ENCODE measurements at regions not wholly inside any gene's neighbourhood (a gene's known extent, or its start where the extent isn't known, plus 50 kb on each side); places are given as distances from the start of the nearest gene placed in this dataset.

DNA sequence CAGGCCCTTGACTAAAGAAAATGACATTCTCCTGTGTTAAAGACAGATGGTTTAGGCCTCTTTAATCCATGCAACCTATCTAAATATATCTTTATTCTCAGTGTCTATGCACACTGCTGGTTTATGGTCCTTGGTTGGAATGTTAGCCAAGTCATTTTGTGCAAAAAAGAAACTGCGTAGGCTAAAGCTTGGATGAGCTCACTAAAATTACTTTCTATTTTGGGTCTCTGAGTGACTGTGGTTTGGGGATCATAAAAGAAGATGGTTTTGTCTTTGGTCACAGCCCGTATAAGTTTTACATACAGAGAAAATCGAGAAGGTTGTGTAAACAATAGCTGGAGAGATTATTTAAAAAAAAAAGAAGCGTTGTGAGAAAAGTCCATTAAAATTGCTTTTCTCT lies 443.6 kb downstream of the UBE2NL start:
- in situ Hi-C loops (cut with HindIII; ENCODE audit: low sequenced_read_pairs), result no loop called here
- H3K4me3 ChIP-seq (ENCODE audit: low read depth, low read length), result no peak overlapping the region
- TF ChIP-seq CTCF (IDR thresholded peaks at IDR 0.05; ENCODE audit: low read depth, low read length, missing control alignments), result no peak
- DNase-seq (ENCODE audit: low read depth), result no peak

GRCh38 chrX:144333429-144333828 lies 449.6 kb downstream of the UBE2NL start:
- no peak for DNase-seq (ENCODE audit: low read depth)
- in situ Hi-C loops (cut with HindIII; ENCODE audit: low sequenced_read_pairs), result no loop called here
- no peak overlapping the region for H3K4me3 ChIP-seq (ENCODE audit: low read depth, low read length)
- no peak for TF ChIP-seq CTCF (IDR thresholded peaks at IDR 0.05; ENCODE audit: low read depth, low read length, missing control alignments)

DNA sequence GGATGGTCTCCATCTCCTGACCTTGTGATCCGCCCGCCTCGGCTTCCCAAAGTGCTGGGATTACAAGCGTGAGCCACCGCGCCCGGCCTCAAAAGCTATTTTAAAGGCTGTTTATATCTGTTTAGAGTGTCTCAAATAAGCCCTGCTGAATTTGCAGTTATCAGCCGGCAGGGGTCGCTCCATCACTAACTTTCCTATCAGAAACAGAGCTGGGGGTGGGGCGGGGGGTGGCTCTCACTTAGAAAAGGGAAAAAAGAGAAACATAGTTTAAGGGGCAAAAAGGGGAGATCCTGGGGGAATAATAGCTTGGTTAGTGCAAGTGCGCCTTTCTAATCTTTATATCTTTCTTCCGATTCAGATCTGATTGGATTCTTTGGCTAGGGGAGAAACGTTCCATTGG lies 450.7 kb downstream of the UBE2NL start:
- DNase-seq (ENCODE audit: low read depth), result no peak
- in situ Hi-C loops (cut with HindIII; ENCODE audit: low sequenced_read_pairs), result no loop called here
- TF ChIP-seq CTCF (IDR thresholded peaks at IDR 0.05; ENCODE audit: low read depth, low read length, missing control alignments), result no peak
- no peak overlapping the region for H3K4me3 ChIP-seq (ENCODE audit: low read depth, low read length)

DNA sequence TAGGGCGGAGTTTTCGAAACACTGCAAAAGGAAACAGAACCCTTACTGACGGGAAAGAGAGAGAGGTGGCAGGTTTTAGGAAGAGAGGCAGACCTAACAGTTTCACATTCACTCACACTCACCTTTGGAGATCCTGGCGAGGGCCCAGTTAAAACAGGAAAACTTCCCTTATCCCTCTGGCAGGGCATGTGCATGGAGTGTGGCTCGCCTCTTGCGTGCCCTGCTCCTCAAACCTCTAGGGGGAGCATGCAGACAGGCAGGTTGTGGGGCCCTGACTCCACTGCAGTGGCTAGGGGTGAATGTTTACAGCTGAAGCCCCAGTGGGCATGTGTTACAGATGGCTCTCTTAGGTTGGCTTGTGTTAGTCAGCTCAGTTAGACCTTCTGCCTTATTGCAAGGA lies 451.5 kb downstream of the UBE2NL start:
- no peak for DNase-seq (ENCODE audit: low read depth)
- H3K4me3 ChIP-seq (ENCODE audit: low read depth, low read length), result no peak overlapping the region
- TF ChIP-seq CTCF (IDR thresholded peaks at IDR 0.05; ENCODE audit: low read depth, low read length, missing control alignments), result no peak
- in situ Hi-C loops (cut with HindIII; ENCODE audit: low sequenced_read_pairs), result no loop called here

DNA sequence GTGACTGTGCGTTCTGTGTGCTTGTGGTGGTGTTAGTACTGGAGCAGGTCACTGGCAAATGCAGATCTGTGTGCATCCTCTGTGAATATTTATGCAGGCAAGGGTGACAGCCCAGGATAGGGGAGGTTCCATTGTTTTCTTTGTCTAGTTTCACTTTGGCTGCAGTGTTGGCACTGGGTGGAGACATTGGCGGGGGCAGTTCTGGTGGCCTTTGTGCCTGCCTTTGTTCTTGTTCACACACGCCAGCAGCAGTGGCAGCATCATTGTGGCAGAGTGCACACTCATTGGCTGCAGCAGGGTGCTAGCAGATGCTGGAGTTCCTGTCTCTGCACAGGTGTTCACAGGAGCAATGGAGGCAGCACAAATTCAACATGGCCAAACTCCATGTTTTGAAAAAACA lies 495.3 kb downstream of the UBE2NL start:
- in situ Hi-C loops (cut with HindIII; ENCODE audit: low sequenced_read_pairs), result no loop called here
- H3K4me3 ChIP-seq (ENCODE audit: low read depth, low read length), result no peak overlapping the region
- TF ChIP-seq CTCF (IDR thresholded peaks at IDR 0.05; ENCODE audit: low read depth, low read length, missing control alignments), result no peak
- no peak for DNase-seq (ENCODE audit: low read depth)

- no peak for TF ChIP-seq CTCF (IDR thresholded peaks at IDR 0.05; ENCODE audit: low read depth, low read length, missing control alignments)
- no peak overlapping the region for H3K4me3 ChIP-seq (ENCODE audit: low read depth, low read length)
- no peak for DNase-seq (ENCODE audit: low read depth)
- in situ Hi-C loops (cut with HindIII; ENCODE audit: low sequenced_read_pairs), result no loop called here
These were observed 504.9 kb downstream of the UBE2NL start for GRCh38 chrX:144388738-144389137.

Measured in astrocyte of the cerebellum (primary cell).